Thyroid gland (tissue), 4 donors: ENCODE measurements at regions not wholly inside any gene's neighbourhood (a gene's known extent, or its start where the extent isn't known, plus 50 kb on each side); places are given as distances from the start of the nearest gene placed in this dataset.

Experiments
- CTCF ChIP-seq, 6 experiments: fragments of 200-600 bp in 3 of 6; fragments of 450-650 bp in 3 of 6; sonication (generic) in 3 of 6; IDR thresholded peaks; one replicate each; pipeline ENCODE4 v1.5.1; 2016 to 2019; ENCODE audit warnings: antibody characterized with exemption in 6 of 6, mild to moderate bottlenecking in 2 of 6, inconsistent platforms in 1 of 6, moderate library complexity in 1 of 6
- POLR2A ChIP-seq, 2 donors: fragments of 450-650 bp; IDR thresholded peaks; one replicate each; pipeline ENCODE4 v1.6.1; 2017; ENCODE audit warnings: antibody characterized with exemption in 2 of 2, mild to moderate bottlenecking in 2 of 2, moderate library complexity in 1 of 2

GRCh38 chrX:113966791-113967190 lies 617.1 kb upstream of the HTR2C start:
- TF ChIP-seq CTCF (IDR thresholded peaks at IDR 0.05) (no peak), POLR2A (IDR thresholded peaks at IDR 0.05) (no peak)
